ENCODE measurements at regions not wholly inside any gene's neighbourhood (a gene's known extent, or its start where the extent isn't known, plus 50 kb on each side); places are given as distances from the start of the nearest gene placed in this dataset.

- TF ChIP-seq POLR2A (IDR thresholded peaks at IDR 0.05; ENCODE audit: low read length) (no peak), GATA1 (IDR thresholded peaks at IDR 0.05; ENCODE audit: low read depth, low read length) (no peak)
Measured at GRCh38 chr12:25819691-25820090, 138.8 kb upstream of the RASSF8 start.

All from erythroblast (primary cell).